DND-41 (cell line): ENCODE measurements at regions not wholly inside any gene's neighbourhood (a gene's known extent, or its start where the extent isn't known, plus 50 kb on each side); places are given as distances from the start of the nearest gene placed in this dataset.

ENCODE experiments used
- ATAC-seq: fragments of 200-7000 bp; cut with Tn5 transposase; 3 replicates; pipeline ENCODE4 v1.9.1; 2021; ENCODE audit warnings: low read depth; ENCODE audit not compliant: insufficient read depth
- DNase-seq: peaks from one replicate; pipeline ENCODE4 v3.0.0-alpha.2; 2020
- H2AFZ ChIP-seq: 2 replicates; pipeline ENCODE4 v1.6.0; 2012; ENCODE audit warnings: low read depth, low read length
- H3K27ac ChIP-seq: 2 replicates; pipeline ENCODE4 v1.5.1; 2012; ENCODE audit warnings: low read length, inconsistent platforms
- H3K27me3 ChIP-seq: fragments of 200-600 bp; sonication (generic); 2 replicates; pipeline ENCODE4 v1.6.0; 2012; ENCODE audit warnings: low read length, mild to moderate bottlenecking, inconsistent platforms; ENCODE audit not compliant: insufficient read depth, poor library complexity
- H3K36me3 ChIP-seq: 2 replicates; pipeline ENCODE4 v1.5.1; 2012; ENCODE audit warnings: low read length, inconsistent platforms; ENCODE audit not compliant: insufficient read depth
- H3K4me1 ChIP-seq: 2 replicates; pipeline ENCODE4 v1.5.1; 2012; ENCODE audit warnings: mild to moderate bottlenecking, low read length; ENCODE audit not compliant: insufficient read depth
- H3K4me2 ChIP-seq: 2 replicates; pipeline ENCODE4 v1.6.0; 2012; ENCODE audit warnings: mild to moderate bottlenecking, moderate library complexity, low read length, inconsistent platforms; ENCODE audit not compliant: insufficient read depth
- H3K4me3 ChIP-seq, 2 experiments: fragments of 200-600 bp in 1 of 2; shearing (Covaris generic) in 1 of 2; 2 replicates each; pipeline ENCODE4 v1.5.1; 2012 to 2016; ENCODE audit warnings: inconsistent platforms in 2 of 2, low read length in 2 of 2, mild to moderate bottlenecking in 2 of 2, low read depth in 1 of 2, moderate library complexity in 1 of 2
- H3K79me2 ChIP-seq: 2 replicates; pipeline ENCODE4 v1.6.0; 2012; ENCODE audit warnings: low read length, inconsistent platforms; ENCODE audit not compliant: insufficient read depth
- H3K9ac ChIP-seq: 2 replicates; pipeline ENCODE4 v1.6.0; 2012; ENCODE audit warnings: low read depth, mild to moderate bottlenecking, inconsistent platforms, low read length, moderate library complexity
- H3K9me3 ChIP-seq: 2 replicates; pipeline ENCODE4 v1.5.1; 2012; ENCODE audit warnings: low read length, moderate library complexity, mild to moderate bottlenecking, inconsistent platforms; ENCODE audit not compliant: insufficient read depth, severe bottlenecking
- H4K20me1 ChIP-seq: 2 replicates; pipeline ENCODE4 v1.6.0; 2012; ENCODE audit warnings: low read length; ENCODE audit not compliant: insufficient read depth
- CTCF ChIP-seq: IDR thresholded peaks from 2 replicates; pipeline ENCODE4 v1.5.1; 2012; ENCODE audit warnings: borderline replicate concordance, low read length, moderate library complexity, mild to moderate bottlenecking; ENCODE audit not compliant: poor library complexity, severe bottlenecking; ENCODE audit errors: extremely low read depth
- EZH2 ChIP-seq: IDR thresholded peaks from 3 replicates; pipeline ENCODE4 v1.6.1; 2012; ENCODE audit warnings: borderline replicate concordance, low read depth, mild to moderate bottlenecking, moderate library complexity, low read length, inconsistent platforms; ENCODE audit not compliant: severe bottlenecking

DNA sequence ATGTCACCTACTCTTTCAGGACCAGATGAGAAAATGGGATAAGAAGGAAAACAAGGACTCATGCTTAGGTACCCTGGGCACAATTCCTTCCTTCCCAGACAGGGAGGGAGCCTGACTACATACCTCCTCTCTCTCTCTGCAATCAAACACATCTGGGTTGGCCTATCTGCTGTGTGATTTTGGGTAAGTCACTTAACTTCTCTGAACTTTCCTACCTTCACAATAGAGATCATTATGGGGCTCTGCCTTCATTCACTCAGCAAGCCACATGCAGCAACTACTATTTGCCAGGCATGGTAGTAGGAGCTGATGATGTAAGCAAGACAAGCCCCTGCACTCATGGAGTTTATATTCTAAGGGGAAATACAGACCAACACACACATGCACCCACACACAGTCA, 251.2 kb downstream of the SHQ1 start:
- no peaks in the 10 kb centered on the region for H3K27me3 ChIP-seq
- no peak overlapping the region for H2AFZ ChIP-seq
- no peak for TF ChIP-seq CTCF
- TF ChIP-seq EZH2: no peak
- no peak overlapping the region for H3K4me3 ChIP-seq
- ATAC-seq: no peak
- DNase-seq: no peak
- H3K9ac ChIP-seq: no peak overlapping the region
- H3K79me2 ChIP-seq: no peaks in the 10 kb centered on the region
- H3K4me2 ChIP-seq: no peak overlapping the region
- H3K27ac ChIP-seq: no peak overlapping the region
- no peaks in the 10 kb centered on the region for H4K20me1 ChIP-seq
- no peaks in the 10 kb centered on the region for H3K4me1 ChIP-seq
- no peaks in the 10 kb centered on the region for H3K36me3 ChIP-seq
- no peaks in the 10 kb centered on the region for H3K9me3 ChIP-seq

GRCh38 chr3:72595927-72596610, 252.2 kb downstream of the SHQ1 start:
- Histone ChIP-seq H3K27me3 (no peaks in the 10 kb centered on the region), H4K20me1 (no peaks in the 10 kb centered on the region), H3K36me3 (no peaks in the 10 kb centered on the region), H3K4me1 (no peaks in the 10 kb centered on the region), H3K9me3 (no peaks in the 10 kb centered on the region), H3K4me3 (no peak overlapping the region), H2AFZ (no peak overlapping the region), H3K9ac (no peak overlapping the region), H3K27ac (no peak overlapping the region), H3K79me2 (no peaks in the 10 kb centered on the region), H3K4me2 (no peak overlapping the region)
- TF ChIP-seq EZH2 (no peak), CTCF (no peak)
- no peak for ATAC-seq
- DNase-seq: no peak

DNA sequence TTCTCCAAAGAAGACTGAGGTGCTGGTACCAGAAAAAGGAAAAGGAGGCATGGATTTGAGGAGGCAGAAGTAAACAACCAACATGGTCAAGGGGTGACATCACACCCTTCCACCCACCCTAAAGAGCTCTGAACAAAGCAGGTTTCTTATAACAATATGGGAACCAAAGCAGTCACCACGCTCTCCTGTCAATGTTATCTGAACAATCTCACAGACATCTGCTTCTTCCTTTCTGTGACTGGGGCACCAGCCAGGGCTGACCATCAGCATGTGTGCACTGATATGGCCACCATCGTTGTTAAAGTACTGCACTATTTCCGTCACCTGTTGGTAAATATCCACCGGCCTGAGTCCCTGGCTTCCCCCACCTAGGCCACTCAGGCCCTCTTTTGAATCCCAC, 252.9 kb downstream of the SHQ1 start:
- DNase-seq (no peak), ATAC-seq (no peak)
- no peaks in the 10 kb centered on the region for H3K4me1 ChIP-seq
- TF ChIP-seq CTCF (no peak), EZH2 (no peak)
- H3K9me3 ChIP-seq: no peaks in the 10 kb centered on the region
- no peaks in the 10 kb centered on the region for H3K27me3 ChIP-seq
- H3K27ac ChIP-seq: no peak overlapping the region
- no peak overlapping the region for H3K4me3 ChIP-seq
- no peaks in the 10 kb centered on the region for H4K20me1 ChIP-seq
- H3K4me2 ChIP-seq: no peak overlapping the region
- H3K36me3 ChIP-seq: no peaks in the 10 kb centered on the region
- H3K79me2 ChIP-seq: no peaks in the 10 kb centered on the region
- H2AFZ ChIP-seq: no peak overlapping the region
- no peak overlapping the region for H3K9ac ChIP-seq
